Vagina (tissue), 2 donors: ENCODE measurements at regions not wholly inside any gene's neighbourhood (a gene's known extent, or its start where the extent isn't known, plus 50 kb on each side); places are given as distances from the start of the nearest gene placed in this dataset.

Source experiments
- POLR2A ChIP-seq, 2 donors: fragments of 450-650 bp; IDR thresholded peaks; one replicate each; pipeline ENCODE4 v1.6.1; 2017; ENCODE audit warnings: antibody characterized with exemption in 2 of 2, mild to moderate bottlenecking in 2 of 2, moderate library complexity in 2 of 2
- POLR2AphosphoS5 ChIP-seq, 2 donors: sonication (generic); formaldehyde crosslinking; IDR thresholded peaks; one replicate each; pipeline ENCODE4 v1.9.0; 2017; ENCODE audit warnings: antibody characterized with exemption in 2 of 2, mild to moderate bottlenecking in 2 of 2, low read depth in 1 of 2; ENCODE audit not compliant: insufficient read depth in 1 of 2
- TF ChIP-seq, protein P1 (sequence below), 3 experiments: fragments of 450-650 bp in 2 of 3; fragments of 200-600 bp in 1 of 3; sonication (generic) in 1 of 3; IDR thresholded peaks; one replicate each; pipeline ENCODE4 v1.5.1; 2017 to 2019; ENCODE audit warnings: antibody characterized with exemption in 3 of 3, mild to moderate bottlenecking in 2 of 3, moderate library complexity in 2 of 3

DNA sequence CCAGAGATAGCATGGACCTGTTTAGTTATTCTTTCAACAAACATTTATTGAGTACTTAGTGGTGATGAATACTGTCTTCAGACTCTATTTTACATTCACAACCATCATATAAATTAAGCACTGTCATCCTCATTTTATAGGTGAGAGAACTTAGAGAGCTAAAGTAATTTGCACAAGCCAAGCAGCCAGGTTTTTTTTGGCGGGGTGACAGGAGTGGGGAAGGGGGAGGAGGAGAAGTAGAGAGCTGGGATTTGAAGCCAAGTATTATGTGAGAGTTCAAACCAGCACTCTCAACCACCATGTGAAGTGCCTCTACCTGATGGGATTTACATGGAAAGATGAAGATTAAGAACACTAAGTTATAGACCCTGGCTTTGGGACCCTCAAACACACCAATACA, 547.4 kb upstream of the IL12A start:
- no peak for TF ChIP-seq POLR2A (IDR thresholded peaks at IDR 0.05)
- TF ChIP-seq, protein P1, sequence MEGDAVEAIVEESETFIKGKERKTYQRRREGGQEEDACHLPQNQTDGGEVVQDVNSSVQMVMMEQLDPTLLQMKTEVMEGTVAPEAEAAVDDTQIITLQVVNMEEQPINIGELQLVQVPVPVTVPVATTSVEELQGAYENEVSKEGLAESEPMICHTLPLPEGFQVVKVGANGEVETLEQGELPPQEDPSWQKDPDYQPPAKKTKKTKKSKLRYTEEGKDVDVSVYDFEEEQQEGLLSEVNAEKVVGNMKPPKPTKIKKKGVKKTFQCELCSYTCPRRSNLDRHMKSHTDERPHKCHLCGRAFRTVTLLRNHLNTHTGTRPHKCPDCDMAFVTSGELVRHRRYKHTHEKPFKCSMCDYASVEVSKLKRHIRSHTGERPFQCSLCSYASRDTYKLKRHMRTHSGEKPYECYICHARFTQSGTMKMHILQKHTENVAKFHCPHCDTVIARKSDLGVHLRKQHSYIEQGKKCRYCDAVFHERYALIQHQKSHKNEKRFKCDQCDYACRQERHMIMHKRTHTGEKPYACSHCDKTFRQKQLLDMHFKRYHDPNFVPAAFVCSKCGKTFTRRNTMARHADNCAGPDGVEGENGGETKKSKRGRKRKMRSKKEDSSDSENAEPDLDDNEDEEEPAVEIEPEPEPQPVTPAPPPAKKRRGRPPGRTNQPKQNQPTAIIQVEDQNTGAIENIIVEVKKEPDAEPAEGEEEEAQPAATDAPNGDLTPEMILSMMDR (IDR thresholded peaks at IDR 0.05), result no peak
- TF ChIP-seq POLR2AphosphoS5 (IDR thresholded peaks at IDR 0.05; ENCODE audit: insufficient read depth in 1 of 2, low read depth in 1 of 2), result no peak
